Stomach smooth muscle (tissue), 2 donors: ENCODE measurements at regions not wholly inside any gene's neighbourhood (a gene's known extent, or its start where the extent isn't known, plus 50 kb on each side); places are given as distances from the start of the nearest gene placed in this dataset.

Experiments used
- H3K27ac ChIP-seq: one replicate; pipeline ENCODE4 v1.7.0; 2013; ENCODE audit warnings: mild to moderate bottlenecking, low read length, inconsistent platforms
- H3K27me3 ChIP-seq, 2 donors: one replicate each; pipeline ENCODE4 v1.7.0; 2013; ENCODE audit warnings: low read length in 2 of 2; ENCODE audit not compliant: insufficient read depth in 2 of 2, control insufficient read depth in 1 of 2
- H3K36me3 ChIP-seq, 2 donors: one replicate each; pipeline ENCODE4 v1.7.0; 2013; ENCODE audit warnings: low read length in 2 of 2; ENCODE audit not compliant: control insufficient read depth in 2 of 2, insufficient read depth in 2 of 2
- H3K4me1 ChIP-seq: one replicate; pipeline ENCODE4 v1.7.0; 2013; ENCODE audit warnings: low read length; ENCODE audit not compliant: control insufficient read depth, insufficient read depth
- H3K4me3 ChIP-seq, 2 donors: one replicate each; pipeline ENCODE4 v1.7.0; 2013; ENCODE audit warnings: low read length in 2 of 2
- H3K9ac ChIP-seq, 2 donors: one replicate each; pipeline ENCODE4 v1.7.0; 2013; ENCODE audit warnings: low read length in 2 of 2, mild to moderate bottlenecking in 1 of 2
- H3K9me3 ChIP-seq, 2 donors: one replicate each; pipeline ENCODE4 v1.7.0; 2013; ENCODE audit warnings: low read length in 2 of 2; ENCODE audit not compliant: control insufficient read depth in 2 of 2
- donor health status: healthy.
- donor health status: Pancreatic carcinoma.

- peak overlapping the region; percentile 76 for H3K27ac ChIP-seq
- no peaks in the 10 kb centered on the region for H3K36me3 ChIP-seq
- H3K9ac ChIP-seq, result peak overlapping the region; percentile 53 to 72
- no peaks in the 10 kb centered on the region for H3K9me3 ChIP-seq
- peaks cover 10% of the 10 kb centered on the region for H3K4me1 ChIP-seq
- H3K4me3 ChIP-seq, result peak overlapping the region; percentile 70 to 75
- no peaks in the 10 kb centered on the region for H3K27me3 ChIP-seq
Measured at GRCh38 chr14:89489761-89490437, 72.9 kb upstream of the FOXN3 start.

DNA sequence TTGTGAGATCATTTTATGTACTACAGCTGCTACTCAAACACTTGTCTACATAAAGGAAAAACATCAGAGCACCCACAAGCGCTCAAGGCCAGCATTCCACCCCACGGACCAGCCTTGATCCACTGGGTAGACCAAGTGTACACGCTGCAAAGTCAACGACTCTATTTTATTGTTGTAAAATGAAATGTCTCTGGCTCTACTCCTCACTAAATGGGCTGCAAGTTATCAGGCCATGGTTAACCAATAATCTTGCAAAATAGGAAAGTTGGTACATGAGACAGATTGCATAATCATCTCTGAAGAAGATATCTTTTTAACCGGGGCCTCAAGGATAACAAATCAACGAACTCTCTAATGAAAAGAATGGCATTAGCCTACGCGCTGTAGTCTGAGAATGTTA is 69.9 kb upstream of the FOXN3 start:
- Histone ChIP-seq H3K27ac (no peak overlapping the region), H3K4me1 (peaks cover 10% of the 10 kb centered on the region), H3K9me3 (no peaks in the 10 kb centered on the region), H3K4me3 (no peak overlapping the region), H3K36me3 (no peaks in the 10 kb centered on the region), H3K9ac (no peak overlapping the region), H3K27me3 (no peaks in the 10 kb centered on the region)

- H3K36me3 ChIP-seq, result no peaks in the 10 kb centered on the region
- no peak overlapping the region for H3K9ac ChIP-seq
- peaks cover 10% of the 10 kb centered on the region for H3K4me1 ChIP-seq
- no peaks in the 10 kb centered on the region for H3K27me3 ChIP-seq
- H3K9me3 ChIP-seq, result no peaks in the 10 kb centered on the region
- no peak overlapping the region for H3K27ac ChIP-seq
- no peak overlapping the region for H3K4me3 ChIP-seq
Measured at GRCh38 chr14:89486505-89486904, 69.5 kb upstream of the FOXN3 start.

GRCh38 chr14:89485264-89485663 is 68.2 kb upstream of the FOXN3 start:
- Histone ChIP-seq H3K9me3 (no peaks in the 10 kb centered on the region), H3K4me3 (no peak overlapping the region), H3K27ac (no peak overlapping the region), H3K36me3 (no peaks in the 10 kb centered on the region), H3K4me1 (peaks cover 6% of the 10 kb centered on the region), H3K27me3 (no peaks in the 10 kb centered on the region), H3K9ac (no peak overlapping the region)

DNA sequence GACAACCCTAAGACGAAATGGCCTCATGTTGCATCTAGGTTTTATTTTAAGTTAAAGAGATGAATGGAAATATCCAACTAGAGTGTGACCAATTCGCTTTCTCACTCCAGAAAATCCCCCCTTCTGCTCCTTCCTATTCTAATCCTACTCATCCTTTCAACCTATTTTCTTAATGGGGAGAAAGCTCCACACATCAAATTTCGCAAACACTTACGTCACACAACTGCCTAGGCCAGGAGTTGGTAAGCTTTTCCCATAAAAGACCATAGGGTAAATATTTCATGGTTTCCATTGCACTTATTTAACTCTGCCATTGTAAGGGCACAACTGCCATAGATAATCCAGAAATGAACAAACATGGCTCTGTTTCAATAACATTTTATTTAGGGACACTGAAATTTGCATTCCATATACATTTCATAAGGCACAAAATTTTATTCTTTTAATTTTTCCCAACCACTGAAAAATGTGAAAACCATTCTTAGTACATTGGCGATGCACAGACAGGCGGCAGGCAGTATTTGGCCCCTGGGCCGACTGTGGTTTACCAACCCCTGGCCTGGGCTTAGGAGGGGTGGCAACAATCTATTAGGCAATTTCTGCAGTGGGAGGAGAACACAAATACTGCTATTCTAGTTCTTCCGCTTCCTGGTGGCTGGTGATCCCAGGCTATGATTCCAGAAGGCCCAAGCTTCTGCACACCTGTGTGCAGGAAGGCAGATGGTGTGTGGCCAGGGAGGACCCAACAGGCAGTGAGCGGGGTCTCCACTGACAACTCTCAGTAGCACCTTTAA is 67.2 kb upstream of the FOXN3 start:
- no peaks in the 10 kb centered on the region for H3K9me3 ChIP-seq
- H3K27me3 ChIP-seq, result no peaks in the 10 kb centered on the region
- no peak overlapping the region for H3K4me3 ChIP-seq
- no peak overlapping the region for H3K27ac ChIP-seq
- H3K9ac ChIP-seq, result no peak overlapping the region
- no peaks in the 10 kb centered on the region for H3K36me3 ChIP-seq
- H3K4me1 ChIP-seq, result no peaks in the 10 kb centered on the region

DNA sequence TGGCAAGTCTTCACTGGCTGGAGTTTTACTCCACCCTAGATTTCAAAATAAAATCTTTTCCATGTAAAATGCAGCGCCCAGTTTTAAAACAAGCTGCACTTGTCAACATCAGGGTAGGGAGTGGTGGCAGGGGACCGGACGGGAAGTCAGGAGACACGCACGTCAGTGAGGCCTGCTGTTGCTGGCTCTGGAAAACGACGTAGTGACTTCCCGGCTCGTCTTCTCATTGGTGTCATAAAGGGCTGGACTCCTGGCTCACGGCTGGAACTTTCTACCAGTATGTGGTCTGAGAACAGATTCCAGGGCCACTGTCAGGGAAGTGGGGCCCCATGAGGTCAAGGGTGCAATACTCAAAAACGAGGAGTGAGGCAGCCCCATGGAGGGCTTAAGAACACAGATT is 64.2 kb upstream of the FOXN3 start:
- H3K4me3 ChIP-seq, result no peak overlapping the region
- no peak overlapping the region for H3K27ac ChIP-seq

GRCh38 chr14:89480278-89480677 is 63.2 kb upstream of the FOXN3 start:
- Histone ChIP-seq H3K4me3 (no peak overlapping the region), H3K9me3 (no peaks in the 10 kb centered on the region), H3K27ac (no peak overlapping the region), H3K9ac (no peak overlapping the region), H3K27me3 (no peaks in the 10 kb centered on the region), H3K36me3 (peaks cover 0 to 2% of the 10 kb centered on the region in 2 donors), H3K4me1 (no peaks in the 10 kb centered on the region)

More for the DNA sequence above, 64.2 kb upstream of the FOXN3 start:
- Histone ChIP-seq H3K9me3 (no peaks in the 10 kb centered on the region), H3K9ac (no peak overlapping the region), H3K4me1 (no peaks in the 10 kb centered on the region), H3K27me3 (no peaks in the 10 kb centered on the region), H3K36me3 (peaks cover 0 to under 1% of the 10 kb centered on the region in 2 donors)

- H3K27me3 ChIP-seq, result no peaks in the 10 kb centered on the region
- H3K4me3 ChIP-seq, result no peak overlapping the region
- no peak overlapping the region for H3K9ac ChIP-seq
- no peaks in the 10 kb centered on the region for H3K9me3 ChIP-seq
- H3K4me1 ChIP-seq, result no peaks in the 10 kb centered on the region
- H3K36me3 ChIP-seq, result peaks cover 0 to 2% of the 10 kb centered on the region in 2 donors
- no peak overlapping the region for H3K27ac ChIP-seq
Measured at GRCh38 chr14:89479802-89480201, 62.8 kb upstream of the FOXN3 start.

- Histone ChIP-seq H3K9me3 (no peaks in the 10 kb centered on the region), H3K27ac (no peak overlapping the region), H3K9ac (no peak overlapping the region), H3K4me3 (no peak overlapping the region), H3K36me3 (peaks cover 0 to 2% of the 10 kb centered on the region in 2 donors), H3K27me3 (no peaks in the 10 kb centered on the region), H3K4me1 (no peaks in the 10 kb centered on the region)
Measured at GRCh38 chr14:89477391-89477790, 60.4 kb upstream of the FOXN3 start.

DNA sequence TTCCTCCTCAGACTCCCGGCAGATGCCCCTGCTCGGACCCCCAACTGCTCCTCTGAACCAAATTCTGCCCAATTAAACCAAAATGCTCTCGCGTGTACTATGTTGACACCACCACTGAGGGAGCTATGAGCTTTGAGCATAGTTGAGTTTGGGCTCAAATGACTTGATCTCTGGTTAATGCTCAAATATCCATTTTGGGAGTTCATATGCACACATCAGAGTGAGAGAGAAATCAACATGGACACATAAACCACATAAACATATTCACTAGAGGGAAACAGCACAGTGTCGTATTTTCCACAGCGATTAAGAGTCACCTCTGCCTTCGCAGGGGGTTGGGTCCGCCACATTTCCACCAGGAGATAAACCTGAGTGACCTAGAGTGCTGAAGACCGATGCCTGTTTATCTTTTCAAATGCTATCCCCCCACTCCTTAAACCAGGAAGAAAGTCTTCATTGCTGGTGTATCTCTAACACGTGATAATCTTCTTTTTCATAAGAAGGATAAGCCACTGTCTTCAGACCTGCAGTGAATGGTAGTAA is 59.4 kb upstream of the FOXN3 start:
- no peaks in the 10 kb centered on the region for H3K4me1 ChIP-seq
- H3K36me3 ChIP-seq, result peaks cover 0 to 2% of the 10 kb centered on the region in 2 donors
- no peak overlapping the region for H3K4me3 ChIP-seq
- H3K9me3 ChIP-seq, result no peaks in the 10 kb centered on the region
- H3K27ac ChIP-seq, result no peak overlapping the region
- no peak overlapping the region for H3K9ac ChIP-seq
- no peaks in the 10 kb centered on the region for H3K27me3 ChIP-seq

DNA sequence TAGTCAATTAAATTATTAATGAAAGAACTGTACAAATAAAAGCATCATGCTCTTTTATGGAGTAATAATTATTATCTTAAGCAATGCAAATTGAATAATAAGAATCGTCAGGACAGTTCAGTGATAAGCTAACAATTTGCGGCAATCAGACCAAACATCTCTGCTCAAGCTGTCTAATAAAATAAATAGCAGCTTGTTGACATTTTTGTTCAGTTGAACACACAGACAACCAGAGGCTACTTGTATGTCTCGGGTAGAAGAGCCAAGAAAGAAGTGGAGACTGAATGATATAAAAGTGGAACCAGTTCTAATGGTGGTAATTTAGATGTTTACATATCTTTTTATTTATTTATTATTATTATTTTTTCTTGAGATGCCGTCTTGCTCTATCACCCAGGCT is 57.4 kb upstream of the FOXN3 start:
- no peak overlapping the region for H3K9ac ChIP-seq
- no peak overlapping the region for H3K27ac ChIP-seq
- H3K36me3 ChIP-seq, result peaks cover 0 to 2% of the 10 kb centered on the region in 2 donors
- no peaks in the 10 kb centered on the region for H3K27me3 ChIP-seq
- peaks cover 8% of the 10 kb centered on the region for H3K4me1 ChIP-seq
- H3K4me3 ChIP-seq, result no peak overlapping the region
- H3K9me3 ChIP-seq, result no peaks in the 10 kb centered on the region
